H1 (cell line): ENCODE measurements at regions not wholly inside any gene's neighbourhood (a gene's known extent, or its start where the extent isn't known, plus 50 kb on each side); places are given as distances from the start of the nearest gene placed in this dataset.

Source experiments
- CTCF ChIA-PET: fragments of 300-600 bp; sonication (Branson Sonifier 250); formaldehyde crosslinking; loops from one replicate; lab custom pipeline; 2021; ENCODE audit not compliant: partially characterized antibody; lab: Charles Lee
- POLR2A ChIA-PET: fragments of 300-600 bp; sonication (Branson Sonifier 250); formaldehyde crosslinking; loops from one replicate; lab custom pipeline; 2021; ENCODE audit warnings: inconsistent platforms; ENCODE audit not compliant: partially characterized antibody; lab: Charles Lee
- DNase-seq, 2 experiments: peaks; one replicate each; pipeline versions ENCODE4 v3.0.0 to v3.0.0-alpha.2; 2010 to 2022; ENCODE audit warnings: low spot score in 2 of 2, low read depth in 1 of 2, mixed read lengths in 1 of 2
- FAIRE-seq: peaks from 2 replicates; lab custom pipeline; 2011; peaks lifted over from hg19 to GRCh38; lab: Jason Lieb, UNC
- H2AFZ ChIP-seq: 2 replicates; pipeline ENCODE4 v1.8.1; 2012; ENCODE audit warnings: low read length, inconsistent platforms
- H2AK5ac ChIP-seq: 2 replicates; pipeline ENCODE4 v1.6.1; 2013; ENCODE audit warnings: low read depth, low read length
- H2BK120ac ChIP-seq: replicated peaks from 2 replicates; pipeline ENCODE3; 2013; ENCODE audit warnings: low read depth, low read length, inconsistent platforms
- H2BK12ac ChIP-seq: 2 replicates; pipeline ENCODE4 v1.6.1; 2013; ENCODE audit warnings: low read depth, low read length
- H2BK15ac ChIP-seq: 2 replicates; pipeline ENCODE4 v1.6.1; 2013; ENCODE audit warnings: low read length
- H2BK20ac ChIP-seq: 2 replicates; pipeline ENCODE4 v1.6.1; 2013; ENCODE audit warnings: low read length
- H2BK5ac ChIP-seq: 2 replicates; pipeline ENCODE4 v1.6.1; 2013; ENCODE audit warnings: low read depth, low read length
- H3K14ac ChIP-seq: 2 replicates; pipeline ENCODE4 v1.6.1; 2013; ENCODE audit warnings: inconsistent platforms; ENCODE audit not compliant: insufficient read length
- H3K18ac ChIP-seq: 2 replicates; pipeline ENCODE4 v1.6.1; 2013; ENCODE audit warnings: low read length; ENCODE audit errors: extremely low read depth
- H3K23ac ChIP-seq: 2 replicates; pipeline ENCODE4 v1.6.1; 2013; ENCODE audit warnings: inconsistent platforms; ENCODE audit not compliant: insufficient read length
- H3K23me2 ChIP-seq: 2 replicates; pipeline ENCODE4 v1.6.1; 2013; ENCODE audit warnings: low read depth, low read length
- H3K27ac ChIP-seq: 2 replicates; pipeline ENCODE4 v1.6.1; 2011; ENCODE audit warnings: low read depth, low read length, inconsistent platforms
- H3K27me3 ChIP-seq, 4 experiments: replicated peaks in 1 of 4; 1 replicate in 1 of 4; 2 replicates in 3 of 4; pipeline versions ENCODE4 v1.6.1 to v1.8.1; 2011 to 2013; ENCODE audit warnings: low read length in 3 of 4, mild to moderate bottlenecking in 3 of 4, inconsistent platforms in 2 of 4, mixed read lengths in 2 of 4, moderate library complexity in 1 of 4; ENCODE audit not compliant: control insufficient read depth in 3 of 4, insufficient read depth in 3 of 4; ENCODE audit errors: extremely low read depth in 1 of 4
- H3K36me3 ChIP-seq, 4 experiments: 2 replicates each; pipeline versions ENCODE4 v1.6.1 to v1.8.1; 2011 to 2013; ENCODE audit warnings: mild to moderate bottlenecking in 4 of 4, low read length in 3 of 4, moderate library complexity in 2 of 4, control low read depth in 1 of 4, inconsistent platforms in 1 of 4; ENCODE audit not compliant: insufficient read depth in 4 of 4, control insufficient read depth in 2 of 4
- H3K4ac ChIP-seq: replicated peaks from 2 replicates; pipeline ENCODE3; 2013; ENCODE audit warnings: low read length, low read depth, mixed read lengths, inconsistent platforms; ENCODE audit not compliant: insufficient read length
- H3K4me1 ChIP-seq, 4 experiments: replicated peaks in 1 of 4; 1 replicate in 1 of 4; 2 replicates in 3 of 4; pipeline versions ENCODE4 v1.6.1 to v1.8.1; 2011 to 2013; ENCODE audit warnings: low read length in 3 of 4, inconsistent platforms in 2 of 4, mixed read lengths in 1 of 4; ENCODE audit not compliant: insufficient read depth in 4 of 4, control insufficient read depth in 3 of 4
- H3K4me2 ChIP-seq, 2 experiments: 2 replicates each; pipeline versions ENCODE4 v1.6.1 to v1.8.1; 2011 to 2013; ENCODE audit warnings: low read depth in 2 of 2, low read length in 2 of 2, control low read depth in 1 of 2, inconsistent platforms in 1 of 2, mild to moderate bottlenecking in 1 of 2; ENCODE audit not compliant: insufficient read depth in 1 of 2
- H3K4me3 ChIP-seq, 4 experiments: fragments of 200-600, 300-600 bp in 1 of 4; sonication (generic), shearing (Covaris generic), sonication (Bioruptor Twin) in 1 of 4; 2 replicates each; pipeline versions ENCODE4 v1.5.1 to v1.8.1; 2011 to 2016; ENCODE audit warnings: low read length in 4 of 4, low read depth in 3 of 4, control low read depth in 2 of 4, inconsistent platforms in 2 of 4, mild to moderate bottlenecking in 2 of 4, mixed read lengths in 1 of 4, moderate library complexity in 1 of 4; ENCODE audit not compliant: insufficient read depth in 2 of 4; ENCODE audit errors: extremely low read depth in 1 of 4
- H3K56ac ChIP-seq: replicated peaks from 2 replicates; pipeline ENCODE3; 2013; ENCODE audit warnings: low read depth, mild to moderate bottlenecking, mixed read lengths, low read length, inconsistent platforms; ENCODE audit not compliant: insufficient read length
- H3K79me1 ChIP-seq: 2 replicates; pipeline ENCODE4 v1.6.1; 2013; ENCODE audit warnings: low read depth, low read length, control low read depth
- H3K79me2 ChIP-seq, 2 experiments: 2 replicates each; pipeline versions ENCODE4 v1.6.1 to v1.8.1; 2012 to 2013; ENCODE audit warnings: low read length in 2 of 2, mild to moderate bottlenecking in 2 of 2, inconsistent platforms in 1 of 2; ENCODE audit not compliant: insufficient read depth in 2 of 2, control insufficient read depth in 1 of 2
- H3K9ac ChIP-seq, 4 experiments: replicated peaks in 1 of 4; 1 replicate in 1 of 4; 2 replicates in 3 of 4; pipeline versions ENCODE4 v1.6.1 to v1.8.1; 2011 to 2013; ENCODE audit warnings: low read depth in 3 of 4, low read length in 3 of 4, control low read depth in 2 of 4, mild to moderate bottlenecking in 2 of 4, moderate library complexity in 2 of 4, inconsistent platforms in 1 of 4; ENCODE audit errors: extremely low read depth in 1 of 4
- H3K9me3 ChIP-seq, 2 experiments: 2 replicates each; pipeline versions ENCODE4 v1.6.1 to v1.8.1; 2012 to 2013; ENCODE audit warnings: mild to moderate bottlenecking in 2 of 2, moderate library complexity in 2 of 2, control low read depth in 1 of 2, inconsistent platforms in 1 of 2, low read depth in 1 of 2, low read length in 1 of 2, mixed read lengths in 1 of 2; ENCODE audit not compliant: insufficient read depth in 2 of 2
- H4K20me1 ChIP-seq, 2 experiments: replicated peaks in 1 of 2; 2 replicates each; pipeline versions ENCODE3 to v1.8.1; 2011 to 2013; ENCODE audit warnings: inconsistent platforms in 2 of 2, low read length in 2 of 2, mild to moderate bottlenecking in 1 of 2; ENCODE audit not compliant: insufficient read depth in 2 of 2, control insufficient read depth in 1 of 2
- H4K5ac ChIP-seq: 2 replicates; pipeline ENCODE4 v1.6.1; 2013; ENCODE audit warnings: low read length, low read depth, mixed read lengths, inconsistent platforms; ENCODE audit not compliant: insufficient read length
- H4K8ac ChIP-seq: 2 replicates; pipeline ENCODE4 v1.8.0; 2013; ENCODE audit warnings: mild to moderate bottlenecking, moderate library complexity, low read length, inconsistent platforms; ENCODE audit not compliant: insufficient read depth; ENCODE audit errors: extremely low read depth
- H4K91ac ChIP-seq: replicated peaks from 2 replicates; pipeline ENCODE3; 2013; ENCODE audit warnings: low read length, mixed read lengths, inconsistent platforms; ENCODE audit not compliant: insufficient read length
- BCL11A ChIP-seq, 2 experiments: IDR thresholded peaks; one replicate each; pipeline ENCODE4 v1.6.1; 2011; ENCODE audit warnings: low read depth in 2 of 2, low read length in 2 of 2, mild to moderate bottlenecking in 2 of 2
- EP300 ChIP-seq, 2 experiments: IDR thresholded peaks; 1 replicate in 1 of 2; 2 replicates in 1 of 2; pipeline ENCODE4 v1.6.1; 2011 to 2012; ENCODE audit warnings: low read depth in 2 of 2, low read length in 2 of 2, mild to moderate bottlenecking in 2 of 2, borderline replicate concordance in 1 of 2, inconsistent platforms in 1 of 2, moderate library complexity in 1 of 2
- FOSL1 ChIP-seq: IDR thresholded peaks from 2 replicates; pipeline ENCODE4 v1.6.1; 2011; ENCODE audit warnings: mild to moderate bottlenecking, low read depth, low read length, moderate library complexity; ENCODE audit not compliant: insufficient read depth
- KDM1A ChIP-seq: fragments of 200-600, 300-600 bp; sonication (generic); IDR thresholded peaks from 2 replicates; pipeline ENCODE4 v1.7.1; 2016; ENCODE audit warnings: mild to moderate bottlenecking, low read length, borderline replicate concordance
- KDM4A ChIP-seq: IDR thresholded peaks from one replicate; pipeline ENCODE4 v1.7.1; 2012; ENCODE audit warnings: low read depth, mild to moderate bottlenecking, moderate library complexity, low read length, inconsistent platforms; ENCODE audit not compliant: severe bottlenecking
- POLR2AphosphoS5 ChIP-seq: IDR thresholded peaks from 2 replicates; pipeline ENCODE4 v1.6.1; 2011; ENCODE audit warnings: low read depth, low read length
- SP1 ChIP-seq: IDR thresholded peaks from 2 replicates; pipeline ENCODE4 v1.6.1; 2011; ENCODE audit warnings: low read depth, low read length
- WGBS, 2 experiments: shearing (Covaris generic) in 1 of 2; methylation state at CpG; one replicate each; pipeline versions ENCODE4 v1.1.6 to v1.1.7; 2013 to 2015; ENCODE audit warnings: low lambda C conversion rate in 2 of 2, mixed read lengths in 2 of 2, inconsistent platforms in 1 of 2, low coverage in 1 of 2, missing lambda C conversion rate in 1 of 2; ENCODE audit not compliant: insufficient replicate concordance in 2 of 2, insufficient coverage in 1 of 2, insufficient read length in 1 of 2; ENCODE audit errors: extremely low coverage in 1 of 2, missing lambda C conversion rate in 1 of 2; 5-methylcytosine and 5-hydroxymethylcytosine counted together

DNA sequence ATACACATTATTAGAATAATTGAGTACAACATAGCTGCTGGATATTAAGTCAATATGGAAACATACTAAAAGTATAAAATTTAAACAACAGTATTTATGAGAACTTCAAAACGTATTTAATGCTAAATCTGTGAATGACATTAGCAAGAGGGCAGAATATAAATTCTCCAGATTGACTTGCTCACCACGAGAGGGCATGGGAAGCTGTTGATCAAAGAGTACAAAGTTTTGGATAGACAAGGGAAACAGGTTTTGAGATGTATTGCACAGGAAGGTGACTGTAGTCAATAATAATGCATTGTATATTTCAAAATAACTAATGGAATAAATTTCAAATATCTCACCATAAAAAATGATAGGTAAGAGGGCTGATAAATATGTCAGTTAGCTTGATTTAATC lies 768.2 kb downstream of the CENPC start:
- Histone ChIP-seq H4K5ac (no peak overlapping the region), H3K79me2 (no peaks in the 10 kb centered on the region), H2AFZ (no peak overlapping the region), H2BK12ac (no peak overlapping the region), H3K9ac (no peak overlapping the region), H2AK5ac (no peak overlapping the region), H2BK120ac (no peak overlapping the region), H3K56ac (no peak overlapping the region), H3K36me3 (no peaks in the 10 kb centered on the region), H3K27ac (no peak overlapping the region), H3K4me2 (no peak overlapping the region), H2BK20ac (no peak overlapping the region), H4K20me1 (no peaks in the 10 kb centered on the region), H3K9me3 (no peaks in the 10 kb centered on the region), H3K27me3 (no peaks in the 10 kb centered on the region), H3K4ac (no peak overlapping the region), H3K4me1 (no peaks in the 10 kb centered on the region), H4K8ac (no peak overlapping the region), H3K18ac (no peak overlapping the region), H4K91ac (no peak overlapping the region), H3K4me3 (no peak overlapping the region), H3K23me2 (no peaks in the 10 kb centered on the region), H3K23ac (no peak overlapping the region), H2BK15ac (no peak overlapping the region), H3K14ac (no peak overlapping the region), H2BK5ac (no peak overlapping the region), H3K79me1 (no peaks in the 10 kb centered on the region)
- POLR2A ChIA-PET, result no interaction called here
- 85% methylated on average over 2 of the region's 2 CpGs; no CpG with 5 or more reads in 1 of the 2 experiments for WGBS, 2 experiments
- CTCF ChIA-PET, result no interaction called here
- no peak for TF ChIP-seq KDM4A
- no peak for TF ChIP-seq SP1
- no peak for TF ChIP-seq EP300 (IDR thresholded peaks at IDR 0.05; ENCODE audit: borderline replicate concordance in 1 of 2, low read depth in 2 of 2, low read length in 2 of 2)
- no peak for TF ChIP-seq BCL11A (IDR thresholded peaks at IDR 0.05; ENCODE audit: low read depth in 2 of 2, low read length in 2 of 2)
- TF ChIP-seq POLR2AphosphoS5, result no peak
- no peak for TF ChIP-seq KDM1A
- no peak for TF ChIP-seq FOSL1
- DNase-seq (no peak), FAIRE-seq (no peak)
